Transverse colon (tissue), 4 donors: ENCODE measurements at regions not wholly inside any gene's neighbourhood (a gene's known extent, or its start where the extent isn't known, plus 50 kb on each side); places are given as distances from the start of the nearest gene placed in this dataset.

Experiments used
- DNase-seq: peaks from one replicate; pipeline ENCODE4 v3.0.0-alpha.2; 2019
- H3K27ac ChIP-seq, 4 donors: fragments of 200-600 bp; sonication (generic); 2 replicates each; pipeline ENCODE4 v1.5.1; 2016 to 2018; ENCODE audit warnings: inconsistent platforms in 4 of 4
- H3K27me3 ChIP-seq: fragments of 200-600 bp; sonication (generic); 2 replicates; pipeline ENCODE4 v1.5.1; 2017; ENCODE audit warnings: inconsistent platforms
- H3K36me3 ChIP-seq, 4 donors: fragments of 200-600 bp; sonication (generic); 2 replicates each; pipeline ENCODE4 v1.5.1; 2017 to 2019; ENCODE audit warnings: inconsistent platforms in 4 of 4
- H3K4me1 ChIP-seq, 4 donors: fragments of 200-600 bp; sonication (generic); 2 replicates each; pipeline ENCODE4 v1.5.1; 2017 to 2020; ENCODE audit warnings: inconsistent platforms in 4 of 4
- H3K4me3 ChIP-seq, 4 donors: fragments of 200-600 bp; sonication (generic); 1 replicate in 1 of 4; 2 replicates in 3 of 4; pipeline versions ENCODE4 v1.5.1 to v1.6.1; 2017 to 2019; ENCODE audit warnings: inconsistent platforms in 4 of 4
- H3K9me3 ChIP-seq, 2 donors: fragments of 200-600 bp; sonication (generic); 2 replicates each; pipeline ENCODE4 v1.5.1; 2017 to 2019; ENCODE audit warnings: inconsistent platforms in 2 of 2
- CTCF ChIP-seq, 5 experiments: fragments of 200-600 bp in 3 of 5; fragments of 450-650 bp in 2 of 5; sonication (generic) in 3 of 5; IDR thresholded peaks; 1 replicate in 2 of 5; 2 replicates in 3 of 5; pipeline ENCODE4 v1.5.1; 2016 to 2017; ENCODE audit warnings: antibody characterized with exemption in 5 of 5, inconsistent platforms in 3 of 5, mild to moderate bottlenecking in 2 of 5, moderate library complexity in 1 of 5
- EP300 ChIP-seq: sonication (generic); formaldehyde crosslinking; IDR thresholded peaks from one replicate; pipeline ENCODE4 v1.6.1; 2017; ENCODE audit warnings: antibody characterized with exemption, low read depth
- POLR2A ChIP-seq: fragments of 450-650 bp; IDR thresholded peaks from one replicate; pipeline ENCODE4 v1.6.1; 2016; ENCODE audit warnings: antibody characterized with exemption, mild to moderate bottlenecking, moderate library complexity
- POLR2AphosphoS5 ChIP-seq, 3 donors: sonication (generic); formaldehyde crosslinking; IDR thresholded peaks; one replicate each; pipeline ENCODE4 v1.6.1; 2016; ENCODE audit warnings: antibody characterized with exemption in 3 of 3
- WGBS, 2 donors: methylation state at CpG; one replicate each; pipeline ENCODE4 v1.1.5; 2018; ENCODE audit warnings: low coverage in 1 of 2; 5-methylcytosine and 5-hydroxymethylcytosine counted together
- in situ Hi-C, 4 donors: fragments of 200-750 bp; cut with MboI; loops; one replicate each; pipeline versions ENCODE4 v1.15.0 to v1.15.1; 2017; ENCODE audit warnings: low sequenced_read_pairs in 3 of 4, low pct_ligation_motif_present in 1 of 4, low pct_unique_long_range_greater_than_20kb in 1 of 4
- intact Hi-C: fragments of 100-400 bp; cut with DNase I; formaldehyde crosslinking; loops from one replicate; pipeline ENCODE4 v1.15.1; 2023; ENCODE audit warnings: low total_unique reads

GRCh38 chr1:222994511-222995235 is 148.4 kb downstream of the TLR5 start:
- no peak overlapping the region for H3K27ac ChIP-seq
- 90 to 91% methylated on average over 4 of the region's 4 CpGs for whole genome bisulfite sequencing, 2 donors
- intact Hi-C loops = no loop called here

GRCh38 chr1:222995236-222995580 is 147.8 kb downstream of the TLR5 start:
- H3K36me3 ChIP-seq = no peaks in the 10 kb centered on the region
- in situ Hi-C loops (no loop called here), intact Hi-C loops (no loop called here)
- no peak for DNase-seq
- peaks cover 0 to 6% (median 0%) of the 10 kb centered on the region in 4 donors for H3K4me1 ChIP-seq
- H3K9me3 ChIP-seq = no peaks in the 10 kb centered on the region
- no peak overlapping the region for H3K27ac ChIP-seq
- no peak overlapping the region for H3K4me3 ChIP-seq
- H3K27me3 ChIP-seq = no peaks in the 10 kb centered on the region
- 94 to 100% methylated on average over 3 of the region's 3 CpGs for WGBS, 2 donors
- no peak for TF ChIP-seq POLR2AphosphoS5 (IDR thresholded peaks at IDR 0.05)
- no peak for TF ChIP-seq CTCF (IDR thresholded peaks at IDR 0.05)
- TF ChIP-seq EP300 = no peak
- no peak for TF ChIP-seq POLR2A

More at GRCh38 chr1:222994511-222995235, 148.4 kb downstream of the TLR5 start:
- TF ChIP-seq EP300 (no peak), CTCF (IDR thresholded peaks at IDR 0.05) (no peak), POLR2AphosphoS5 (IDR thresholded peaks at IDR 0.05) (no peak)
- DNase-seq = no peak
- H3K36me3 ChIP-seq = no peaks in the 10 kb centered on the region
- in situ Hi-C loops = no loop called here
- no peaks in the 10 kb centered on the region for H3K27me3 ChIP-seq
- no peak overlapping the region for H3K4me3 ChIP-seq
- H3K4me1 ChIP-seq = peaks cover 0 to under 1% (median 0%) of the 10 kb centered on the region in 4 donors
- H3K9me3 ChIP-seq = no peaks in the 10 kb centered on the region

- in situ Hi-C loops = no loop called here
- no peak for TF ChIP-seq EP300
- no peak for TF ChIP-seq POLR2AphosphoS5 (IDR thresholded peaks at IDR 0.05)
- no peak for TF ChIP-seq POLR2A
- TF ChIP-seq CTCF (IDR thresholded peaks at IDR 0.05) = no peak
- no peaks in the 10 kb centered on the region for H3K36me3 ChIP-seq
- no peaks in the 10 kb centered on the region for H3K9me3 ChIP-seq
- no peak overlapping the region for H3K27ac ChIP-seq
- H3K4me1 ChIP-seq = peaks cover 0 to 10% (median 0%) of the 10 kb centered on the region in 4 donors
- WGBS, 2 donors = 54 to 78% methylated on average over 2 to 5 of the region's 5 CpGs
- no peak overlapping the region for H3K4me3 ChIP-seq
- no peak for DNase-seq
- intact Hi-C loops = no loop called here
- no peaks in the 10 kb centered on the region for H3K27me3 ChIP-seq
Measured at GRCh38 chr1:222995620-222996309, 147.3 kb downstream of the TLR5 start.

- H3K4me1 ChIP-seq = peaks cover 0 to 16% (median 3%) of the 10 kb centered on the region in 4 donors
- no peak overlapping the region for H3K27ac ChIP-seq
- H3K9me3 ChIP-seq = no peaks in the 10 kb centered on the region
- H3K36me3 ChIP-seq = no peaks in the 10 kb centered on the region
- intact Hi-C loops = no loop called here
- H3K27me3 ChIP-seq = no peaks in the 10 kb centered on the region
- in situ Hi-C loops = no loop called here
- no peak for TF ChIP-seq POLR2A
- no peak overlapping the region for H3K4me3 ChIP-seq
- DNase-seq = no peak
- WGBS, 2 donors = 46 to 66% methylated on average over 3 of the region's 3 CpGs
Measured at GRCh38 chr1:222996310-222996975, 146.6 kb downstream of the TLR5 start.
